SK-N-SH (cell line): ENCODE measurements at regions not wholly inside any gene's neighbourhood (a gene's known extent, or its start where the extent isn't known, plus 50 kb on each side); places are given as distances from the start of the nearest gene placed in this dataset.

Experiments
- CTCF ChIA-PET: fragments of 300-600, 350-600 bp; formaldehyde crosslinking; extraction: SDS; loops from one replicate; lab custom pipeline; 2021; lab: Yijun Ruan, JAX
- POLR2A ChIA-PET: fragments of 350-600 bp; sonication (Branson Sonifier 250); formaldehyde crosslinking; extraction: SDS; loops from one replicate; lab custom pipeline; 2020; ENCODE audit warnings: antibody characterized with exemption, inconsistent platforms; lab: Yijun Ruan, JAX
- DNase-seq: peaks from one replicate; pipeline ENCODE4 v3.0.0; 2012
- H2AFZ ChIP-seq: fragments of 200-600 bp; sonication (generic); 2 replicates; pipeline ENCODE4 v1.8.1; 2016; ENCODE audit warnings: antibody characterized with exemption, mild to moderate bottlenecking, low read depth
- H3F3A ChIP-seq: fragments of 200-600 bp; sonication (generic); replicated peaks from 2 replicates; pipeline ENCODE3; 2016; ENCODE audit warnings: antibody characterized with exemption, mild to moderate bottlenecking; ENCODE audit not compliant: insufficient read depth
- H3K27ac ChIP-seq, 2 experiments: fragments of 200-500 bp in 1 of 2; fragments of 200-600 bp in 1 of 2; sonication (Bioruptor generic) in 1 of 2; sonication (generic), shearing (Covaris generic) in 1 of 2; 2 replicates each; pipeline versions ENCODE4 v1.5.1 to v1.6.1; 2014 to 2016; ENCODE audit warnings: low read depth in 2 of 2, inconsistent platforms in 1 of 2, low read length in 1 of 2, mild to moderate bottlenecking in 1 of 2, mixed read lengths in 1 of 2
- H3K27me3 ChIP-seq: fragments of 200-600 bp; sonication (generic), shearing (Covaris generic); 2 replicates; pipeline ENCODE4 v1.6.1; 2016; ENCODE audit warnings: mixed run types; ENCODE audit not compliant: insufficient read depth
- H3K36me3 ChIP-seq, 2 experiments: fragments of 200-500 bp in 1 of 2; fragments of 200-600 bp in 1 of 2; sonication (Bioruptor generic) in 1 of 2; sonication (generic) in 1 of 2; replicated peaks in 1 of 2; 2 replicates each; pipeline versions ENCODE3 to v1.5.1; 2014 to 2016; ENCODE audit warnings: low read length in 1 of 2, mild to moderate bottlenecking in 1 of 2; ENCODE audit not compliant: insufficient read depth in 2 of 2, control insufficient read depth in 1 of 2
- H3K4me1 ChIP-seq, 2 experiments: fragments of 200-500 bp in 1 of 2; fragments of 200-600 bp in 1 of 2; sonication (Bioruptor generic) in 1 of 2; sonication (generic), shearing (Covaris generic) in 1 of 2; 2 replicates each; pipeline versions ENCODE4 v1.5.1 to v1.6.1; 2014 to 2016; ENCODE audit warnings: low read depth in 1 of 2, low read length in 1 of 2, mixed run types in 1 of 2; ENCODE audit not compliant: insufficient read depth in 2 of 2, control insufficient read depth in 1 of 2
- H3K4me2 ChIP-seq: fragments of 200-600 bp; sonication (generic), shearing (Covaris generic); 2 replicates; pipeline ENCODE4 v1.6.1; 2017; ENCODE audit warnings: mixed run types
- H3K4me3 ChIP-seq, 2 experiments: fragments of 200-500 bp in 1 of 2; fragments of 200-600 bp in 1 of 2; sonication (Bioruptor generic) in 1 of 2; sonication (generic), shearing (Covaris generic) in 1 of 2; 2 replicates each; pipeline versions ENCODE4 v1.5.1 to v1.8.1; 2014 to 2016; ENCODE audit warnings: low read depth in 2 of 2, inconsistent platforms in 1 of 2, low read length in 1 of 2, mild to moderate bottlenecking in 1 of 2, mixed read lengths in 1 of 2, moderate library complexity in 1 of 2
- H3K79me2 ChIP-seq: fragments of 200-600 bp; sonication (generic); 2 replicates; pipeline ENCODE4 v1.8.1; 2017; ENCODE audit warnings: mild to moderate bottlenecking; ENCODE audit not compliant: insufficient read depth
- H3K9ac ChIP-seq: fragments of 200-600 bp; sonication (generic); 2 replicates; pipeline ENCODE4 v1.6.1; 2017; ENCODE audit warnings: mixed run types
- H3K9me2 ChIP-seq: fragments of 200-600 bp; sonication (generic); 2 replicates; pipeline ENCODE4 v1.6.1; 2017; ENCODE audit warnings: mixed run types
- H3K9me3 ChIP-seq: fragments of 200-600 bp; sonication (generic); 2 replicates; pipeline ENCODE4 v1.6.1; 2017; ENCODE audit warnings: mixed run types, mild to moderate bottlenecking, moderate library complexity
- H4K20me1 ChIP-seq: fragments of 200-600 bp; sonication (generic); 2 replicates; pipeline ENCODE4 v1.6.1; 2017; ENCODE audit warnings: mild to moderate bottlenecking, mixed run types; ENCODE audit not compliant: insufficient read depth
- EP300 ChIP-seq, 2 experiments: IDR thresholded peaks; 2 replicates each; pipeline versions ENCODE4 v1.4.0 to v1.6.1; 2012; ENCODE audit warnings: borderline replicate concordance in 1 of 2, low read depth in 1 of 2, low read length in 1 of 2
- EZH2phosphoT487 ChIP-seq: fragments of 200-600 bp; sonication (generic); IDR thresholded peaks from 2 replicates; pipeline ENCODE4 v1.6.1; 2017; ENCODE audit warnings: low read depth, mixed run types, mild to moderate bottlenecking, antibody characterized with exemption, moderate library complexity, borderline replicate concordance
- FOSL2 ChIP-seq: IDR thresholded peaks from 2 replicates; pipeline ENCODE4 v1.4.0; 2012; ENCODE audit warnings: low read depth, mild to moderate bottlenecking, moderate library complexity, borderline replicate concordance
- FOXM1 ChIP-seq: IDR thresholded peaks from 2 replicates; pipeline ENCODE4 v1.4.0; 2012; ENCODE audit warnings: low read depth, mild to moderate bottlenecking
- JUND ChIP-seq: IDR thresholded peaks from 2 replicates; pipeline ENCODE4 v1.4.0; 2012
- MEF2A ChIP-seq: IDR thresholded peaks from 2 replicates; pipeline ENCODE4 v1.4.0; 2012; ENCODE audit warnings: low read depth, borderline replicate concordance
- MXI1 ChIP-seq: IDR thresholded peaks from 2 replicates; pipeline ENCODE4 v1.6.1; 2012; ENCODE audit warnings: mild to moderate bottlenecking, low read depth, low read length, improper control_type of control experiment
- NFIC ChIP-seq: IDR thresholded peaks from 2 replicates; pipeline ENCODE4 v1.4.0; 2012; ENCODE audit warnings: borderline replicate concordance
- RAD21 ChIP-seq: IDR thresholded peaks from 2 replicates; pipeline ENCODE4 v1.6.1; 2012; ENCODE audit warnings: mild to moderate bottlenecking, low read length
- RFX5 ChIP-seq: IDR thresholded peaks from 2 replicates; pipeline ENCODE4 v1.6.1; 2012; ENCODE audit warnings: mild to moderate bottlenecking, improper control_type of control experiment, low read length
- RXRA ChIP-seq: IDR thresholded peaks from 2 replicates; pipeline ENCODE4 v1.4.0; 2012; ENCODE audit warnings: low read depth, mild to moderate bottlenecking, borderline replicate concordance
- SIN3A ChIP-seq: IDR thresholded peaks from 2 replicates; pipeline ENCODE4 v1.6.1; 2012; ENCODE audit warnings: low read depth, mild to moderate bottlenecking, low read length, moderate library complexity, borderline replicate concordance
- SMC3 ChIP-seq: IDR thresholded peaks from 2 replicates; pipeline ENCODE4 v1.6.1; 2012; ENCODE audit warnings: low read depth, low read length, improper control_type of control experiment
- TAF1 ChIP-seq: IDR thresholded peaks from 2 replicates; pipeline ENCODE4 v1.6.1; 2012; ENCODE audit warnings: low read depth, mild to moderate bottlenecking, low read length, moderate library complexity, borderline replicate concordance
- YY1 ChIP-seq: IDR thresholded peaks from 2 replicates; pipeline ENCODE4 v1.4.0; 2012; ENCODE audit warnings: low read depth, mild to moderate bottlenecking
- WGBS: methylation state at CpG from one replicate; pipeline ENCODE4 v1.1.6; 2017; ENCODE audit warnings: low lambda C conversion rate; 5-methylcytosine and 5-hydroxymethylcytosine counted together
- TF ChIP-seq, protein P1 (sequence below): fragments of 150-350 bp; IDR thresholded peaks from 2 replicates; pipeline ENCODE4 v1.6.1; 2016; ENCODE audit warnings: mild to moderate bottlenecking, low read depth, low read length
- TF ChIP-seq, protein P2 (sequence below): IDR thresholded peaks from 2 replicates; pipeline ENCODE4 v1.4.0; 2012; ENCODE audit warnings: low read depth, borderline replicate concordance
- TF ChIP-seq, protein P3 (sequence below): fragments of 150-350 bp; IDR thresholded peaks from 2 replicates; pipeline ENCODE4 v1.6.1; 2017; ENCODE audit warnings: antibody characterized with exemption, low read length, low read depth, borderline replicate concordance
- TF ChIP-seq, protein P4 (sequence below): IDR thresholded peaks from 2 replicates; pipeline ENCODE4 v1.6.1; 2012; ENCODE audit warnings: mild to moderate bottlenecking, low read depth, low read length, moderate library complexity
- TF ChIP-seq, protein P5 (sequence below): IDR thresholded peaks from 2 replicates; pipeline ENCODE4; 2012
- TF ChIP-seq, protein P6 (sequence below): IDR thresholded peaks from 2 replicates; pipeline ENCODE4 v1.4.0; 2012; ENCODE audit warnings: low read depth

DNA sequence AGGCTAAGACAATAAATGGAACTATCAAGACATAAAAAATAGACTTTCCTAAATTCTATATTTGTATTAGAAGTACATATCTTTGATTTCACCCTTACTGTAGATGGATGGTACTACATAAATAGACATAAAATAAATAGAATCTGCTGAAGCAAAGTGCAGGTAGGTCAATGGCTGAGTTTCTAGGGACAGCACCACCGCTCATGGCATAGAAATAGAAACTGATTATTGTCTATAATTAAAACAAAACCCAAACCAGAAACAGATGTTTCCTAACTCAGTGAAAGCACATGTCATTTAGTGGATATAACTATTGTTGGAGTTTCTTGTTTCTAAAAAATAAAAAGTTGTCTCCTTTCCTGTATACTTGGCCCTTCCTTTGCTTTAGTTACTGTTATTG lies 387.3 kb upstream of the ADGRL3 start (continued):
- TF ChIP-seq SMC3: no peak
- TF ChIP-seq, protein P1, sequence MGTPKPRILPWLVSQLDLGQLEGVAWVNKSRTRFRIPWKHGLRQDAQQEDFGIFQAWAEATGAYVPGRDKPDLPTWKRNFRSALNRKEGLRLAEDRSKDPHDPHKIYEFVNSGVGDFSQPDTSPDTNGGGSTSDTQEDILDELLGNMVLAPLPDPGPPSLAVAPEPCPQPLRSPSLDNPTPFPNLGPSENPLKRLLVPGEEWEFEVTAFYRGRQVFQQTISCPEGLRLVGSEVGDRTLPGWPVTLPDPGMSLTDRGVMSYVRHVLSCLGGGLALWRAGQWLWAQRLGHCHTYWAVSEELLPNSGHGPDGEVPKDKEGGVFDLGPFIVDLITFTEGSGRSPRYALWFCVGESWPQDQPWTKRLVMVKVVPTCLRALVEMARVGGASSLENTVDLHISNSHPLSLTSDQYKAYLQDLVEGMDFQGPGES: no peak

DNA sequence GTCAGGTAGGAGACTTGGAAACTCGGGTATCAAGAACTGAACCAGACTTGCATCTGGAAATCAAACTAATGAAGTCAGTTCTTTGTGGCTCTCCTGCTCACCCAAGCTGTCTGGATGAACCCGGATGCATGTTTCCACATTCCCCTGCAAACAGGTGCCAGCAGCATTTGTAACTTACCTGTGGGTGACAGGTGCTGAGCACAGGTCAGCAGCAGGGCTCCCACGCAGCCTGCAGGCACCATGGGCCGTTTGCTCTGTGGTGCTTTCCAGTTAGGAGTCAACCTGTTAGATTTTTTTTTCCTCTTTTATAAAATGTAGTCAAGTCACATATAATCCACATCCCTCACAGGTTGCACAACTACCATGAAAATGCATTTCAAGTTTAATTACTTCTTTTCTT lies 385.6 kb upstream of the ADGRL3 start:
- no peaks in the 10 kb centered on the region for H3K9me3 ChIP-seq
- no peak overlapping the region for H3K4me2 ChIP-seq
- H3F3A ChIP-seq: no peaks in the 10 kb centered on the region
- no peaks in the 10 kb centered on the region for H3K9me2 ChIP-seq
- no peak overlapping the region for H3K9ac ChIP-seq
- no peak overlapping the region for H3K27ac ChIP-seq
- H3K27me3 ChIP-seq: no peaks in the 10 kb centered on the region
- TF ChIP-seq NFIC: no peak
- TF ChIP-seq, protein P2, sequence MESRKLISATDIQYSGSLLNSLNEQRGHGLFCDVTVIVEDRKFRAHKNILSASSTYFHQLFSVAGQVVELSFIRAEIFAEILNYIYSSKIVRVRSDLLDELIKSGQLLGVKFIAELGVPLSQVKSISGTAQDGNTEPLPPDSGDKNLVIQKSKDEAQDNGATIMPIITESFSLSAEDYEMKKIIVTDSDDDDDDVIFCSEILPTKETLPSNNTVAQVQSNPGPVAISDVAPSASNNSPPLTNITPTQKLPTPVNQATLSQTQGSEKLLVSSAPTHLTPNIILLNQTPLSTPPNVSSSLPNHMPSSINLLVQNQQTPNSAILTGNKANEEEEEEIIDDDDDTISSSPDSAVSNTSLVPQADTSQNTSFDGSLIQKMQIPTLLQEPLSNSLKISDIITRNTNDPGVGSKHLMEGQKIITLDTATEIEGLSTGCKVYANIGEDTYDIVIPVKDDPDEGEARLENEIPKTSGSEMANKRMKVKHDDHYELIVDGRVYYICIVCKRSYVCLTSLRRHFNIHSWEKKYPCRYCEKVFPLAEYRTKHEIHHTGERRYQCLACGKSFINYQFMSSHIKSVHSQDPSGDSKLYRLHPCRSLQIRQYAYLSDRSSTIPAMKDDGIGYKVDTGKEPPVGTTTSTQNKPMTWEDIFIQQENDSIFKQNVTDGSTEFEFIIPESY: no peak
- TF ChIP-seq, protein P3, sequence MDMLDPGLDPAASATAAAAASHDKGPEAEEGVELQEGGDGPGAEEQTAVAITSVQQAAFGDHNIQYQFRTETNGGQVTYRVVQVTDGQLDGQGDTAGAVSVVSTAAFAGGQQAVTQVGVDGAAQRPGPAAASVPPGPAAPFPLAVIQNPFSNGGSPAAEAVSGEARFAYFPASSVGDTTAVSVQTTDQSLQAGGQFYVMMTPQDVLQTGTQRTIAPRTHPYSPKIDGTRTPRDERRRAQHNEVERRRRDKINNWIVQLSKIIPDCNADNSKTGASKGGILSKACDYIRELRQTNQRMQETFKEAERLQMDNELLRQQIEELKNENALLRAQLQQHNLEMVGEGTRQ: no peak
- TF ChIP-seq RXRA: no peak
- TF ChIP-seq, protein P4, sequence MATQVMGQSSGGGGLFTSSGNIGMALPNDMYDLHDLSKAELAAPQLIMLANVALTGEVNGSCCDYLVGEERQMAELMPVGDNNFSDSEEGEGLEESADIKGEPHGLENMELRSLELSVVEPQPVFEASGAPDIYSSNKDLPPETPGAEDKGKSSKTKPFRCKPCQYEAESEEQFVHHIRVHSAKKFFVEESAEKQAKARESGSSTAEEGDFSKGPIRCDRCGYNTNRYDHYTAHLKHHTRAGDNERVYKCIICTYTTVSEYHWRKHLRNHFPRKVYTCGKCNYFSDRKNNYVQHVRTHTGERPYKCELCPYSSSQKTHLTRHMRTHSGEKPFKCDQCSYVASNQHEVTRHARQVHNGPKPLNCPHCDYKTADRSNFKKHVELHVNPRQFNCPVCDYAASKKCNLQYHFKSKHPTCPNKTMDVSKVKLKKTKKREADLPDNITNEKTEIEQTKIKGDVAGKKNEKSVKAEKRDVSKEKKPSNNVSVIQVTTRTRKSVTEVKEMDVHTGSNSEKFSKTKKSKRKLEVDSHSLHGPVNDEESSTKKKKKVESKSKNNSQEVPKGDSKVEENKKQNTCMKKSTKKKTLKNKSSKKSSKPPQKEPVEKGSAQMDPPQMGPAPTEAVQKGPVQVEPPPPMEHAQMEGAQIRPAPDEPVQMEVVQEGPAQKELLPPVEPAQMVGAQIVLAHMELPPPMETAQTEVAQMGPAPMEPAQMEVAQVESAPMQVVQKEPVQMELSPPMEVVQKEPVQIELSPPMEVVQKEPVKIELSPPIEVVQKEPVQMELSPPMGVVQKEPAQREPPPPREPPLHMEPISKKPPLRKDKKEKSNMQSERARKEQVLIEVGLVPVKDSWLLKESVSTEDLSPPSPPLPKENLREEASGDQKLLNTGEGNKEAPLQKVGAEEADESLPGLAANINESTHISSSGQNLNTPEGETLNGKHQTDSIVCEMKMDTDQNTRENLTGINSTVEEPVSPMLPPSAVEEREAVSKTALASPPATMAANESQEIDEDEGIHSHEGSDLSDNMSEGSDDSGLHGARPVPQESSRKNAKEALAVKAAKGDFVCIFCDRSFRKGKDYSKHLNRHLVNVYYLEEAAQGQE: no peak
- TF ChIP-seq RAD21: no peak
- TF ChIP-seq EZH2phosphoT487: no peak
- TF ChIP-seq, protein P1: no peak
- TF ChIP-seq YY1: no peak
- TF ChIP-seq MXI1: no peak
- TF ChIP-seq SIN3A: no peak
- TF ChIP-seq, protein P5, sequence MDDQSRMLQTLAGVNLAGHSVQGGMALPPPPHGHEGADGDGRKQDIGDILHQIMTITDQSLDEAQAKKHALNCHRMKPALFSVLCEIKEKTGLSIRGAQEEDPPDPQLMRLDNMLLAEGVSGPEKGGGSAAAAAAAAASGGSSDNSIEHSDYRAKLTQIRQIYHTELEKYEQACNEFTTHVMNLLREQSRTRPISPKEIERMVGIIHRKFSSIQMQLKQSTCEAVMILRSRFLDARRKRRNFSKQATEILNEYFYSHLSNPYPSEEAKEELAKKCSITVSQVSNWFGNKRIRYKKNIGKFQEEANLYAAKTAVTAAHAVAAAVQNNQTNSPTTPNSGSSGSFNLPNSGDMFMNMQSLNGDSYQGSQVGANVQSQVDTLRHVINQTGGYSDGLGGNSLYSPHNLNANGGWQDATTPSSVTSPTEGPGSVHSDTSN: no peak
- TF ChIP-seq TAF1: no peak
- TF ChIP-seq, protein P6, sequence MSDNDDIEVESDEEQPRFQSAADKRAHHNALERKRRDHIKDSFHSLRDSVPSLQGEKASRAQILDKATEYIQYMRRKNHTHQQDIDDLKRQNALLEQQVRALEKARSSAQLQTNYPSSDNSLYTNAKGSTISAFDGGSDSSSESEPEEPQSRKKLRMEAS: no peak
- no peak for TF ChIP-seq JUND
- no peak for TF ChIP-seq MEF2A
- TF ChIP-seq FOXM1: no peak
- no peak for TF ChIP-seq EP300 (IDR thresholded peaks at IDR 0.05; ENCODE audit: borderline replicate concordance in 1 of 2, low read depth in 1 of 2, low read length in 1 of 2)
- TF ChIP-seq RFX5: no peak
- no peak for TF ChIP-seq FOSL2
- TF ChIP-seq, all 33 proteins: peak for 0
- Histone ChIP-seq H2AFZ (no peak overlapping the region), H3K79me2 (no peaks in the 10 kb centered on the region), H4K20me1 (no peaks in the 10 kb centered on the region), H3K36me3 (no peaks in the 10 kb centered on the region), H3K4me3 (no peak overlapping the region), H3K4me1 (no peaks in the 10 kb centered on the region)
- CTCF ChIA-PET: no interaction called here
- WGBS: 26% methylated on average over 4 of the region's 4 CpGs
- POLR2A ChIA-PET: no interaction called here
- no peak for DNase-seq
